ENCODE measurements at regions not wholly inside any gene's neighbourhood (a gene's known extent, or its start where the extent isn't known, plus 50 kb on each side); places are given as distances from the start of the nearest gene placed in this dataset.

- TF ChIP-seq, protein P1, sequence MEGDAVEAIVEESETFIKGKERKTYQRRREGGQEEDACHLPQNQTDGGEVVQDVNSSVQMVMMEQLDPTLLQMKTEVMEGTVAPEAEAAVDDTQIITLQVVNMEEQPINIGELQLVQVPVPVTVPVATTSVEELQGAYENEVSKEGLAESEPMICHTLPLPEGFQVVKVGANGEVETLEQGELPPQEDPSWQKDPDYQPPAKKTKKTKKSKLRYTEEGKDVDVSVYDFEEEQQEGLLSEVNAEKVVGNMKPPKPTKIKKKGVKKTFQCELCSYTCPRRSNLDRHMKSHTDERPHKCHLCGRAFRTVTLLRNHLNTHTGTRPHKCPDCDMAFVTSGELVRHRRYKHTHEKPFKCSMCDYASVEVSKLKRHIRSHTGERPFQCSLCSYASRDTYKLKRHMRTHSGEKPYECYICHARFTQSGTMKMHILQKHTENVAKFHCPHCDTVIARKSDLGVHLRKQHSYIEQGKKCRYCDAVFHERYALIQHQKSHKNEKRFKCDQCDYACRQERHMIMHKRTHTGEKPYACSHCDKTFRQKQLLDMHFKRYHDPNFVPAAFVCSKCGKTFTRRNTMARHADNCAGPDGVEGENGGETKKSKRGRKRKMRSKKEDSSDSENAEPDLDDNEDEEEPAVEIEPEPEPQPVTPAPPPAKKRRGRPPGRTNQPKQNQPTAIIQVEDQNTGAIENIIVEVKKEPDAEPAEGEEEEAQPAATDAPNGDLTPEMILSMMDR (conservative IDR thresholded peaks at IDR 0.05; ENCODE audit: low read depth in 2 of 2), result no peak
- TF ChIP-seq EZH2 (IDR thresholded peaks at IDR 0.05; ENCODE audit: low read depth, unreplicated experiment) (no peak), CREB1 (CRISPR knock-in tag; IDR thresholded peaks at IDR 0.05; ENCODE audit: low read depth) (no peak), EZH2phosphoT487 (IDR thresholded peaks at IDR 0.05; ENCODE audit: unreplicated experiment) (no peak), POLR2AphosphoS5 (IDR thresholded peaks at IDR 0.05; ENCODE audit: low read depth) (no peak), ZNF331 (CRISPR knock-in tag; IDR thresholded peaks at IDR 0.05; ENCODE audit: low read depth) (no peak), JUNB (IDR thresholded peaks at IDR 0.05; ENCODE audit: unreplicated experiment) (no peak), ZNF114 (CRISPR knock-in tag; IDR thresholded peaks at IDR 0.05) (no peak), NANOG (IDR thresholded peaks at IDR 0.05; ENCODE audit: borderline replicate concordance) (no peak)
- TF ChIP-seq, protein P2, sequence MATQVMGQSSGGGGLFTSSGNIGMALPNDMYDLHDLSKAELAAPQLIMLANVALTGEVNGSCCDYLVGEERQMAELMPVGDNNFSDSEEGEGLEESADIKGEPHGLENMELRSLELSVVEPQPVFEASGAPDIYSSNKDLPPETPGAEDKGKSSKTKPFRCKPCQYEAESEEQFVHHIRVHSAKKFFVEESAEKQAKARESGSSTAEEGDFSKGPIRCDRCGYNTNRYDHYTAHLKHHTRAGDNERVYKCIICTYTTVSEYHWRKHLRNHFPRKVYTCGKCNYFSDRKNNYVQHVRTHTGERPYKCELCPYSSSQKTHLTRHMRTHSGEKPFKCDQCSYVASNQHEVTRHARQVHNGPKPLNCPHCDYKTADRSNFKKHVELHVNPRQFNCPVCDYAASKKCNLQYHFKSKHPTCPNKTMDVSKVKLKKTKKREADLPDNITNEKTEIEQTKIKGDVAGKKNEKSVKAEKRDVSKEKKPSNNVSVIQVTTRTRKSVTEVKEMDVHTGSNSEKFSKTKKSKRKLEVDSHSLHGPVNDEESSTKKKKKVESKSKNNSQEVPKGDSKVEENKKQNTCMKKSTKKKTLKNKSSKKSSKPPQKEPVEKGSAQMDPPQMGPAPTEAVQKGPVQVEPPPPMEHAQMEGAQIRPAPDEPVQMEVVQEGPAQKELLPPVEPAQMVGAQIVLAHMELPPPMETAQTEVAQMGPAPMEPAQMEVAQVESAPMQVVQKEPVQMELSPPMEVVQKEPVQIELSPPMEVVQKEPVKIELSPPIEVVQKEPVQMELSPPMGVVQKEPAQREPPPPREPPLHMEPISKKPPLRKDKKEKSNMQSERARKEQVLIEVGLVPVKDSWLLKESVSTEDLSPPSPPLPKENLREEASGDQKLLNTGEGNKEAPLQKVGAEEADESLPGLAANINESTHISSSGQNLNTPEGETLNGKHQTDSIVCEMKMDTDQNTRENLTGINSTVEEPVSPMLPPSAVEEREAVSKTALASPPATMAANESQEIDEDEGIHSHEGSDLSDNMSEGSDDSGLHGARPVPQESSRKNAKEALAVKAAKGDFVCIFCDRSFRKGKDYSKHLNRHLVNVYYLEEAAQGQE (IDR thresholded peaks at IDR 0.05; ENCODE audit: unreplicated experiment), result no peak
- TF ChIP-seq, protein P3, sequence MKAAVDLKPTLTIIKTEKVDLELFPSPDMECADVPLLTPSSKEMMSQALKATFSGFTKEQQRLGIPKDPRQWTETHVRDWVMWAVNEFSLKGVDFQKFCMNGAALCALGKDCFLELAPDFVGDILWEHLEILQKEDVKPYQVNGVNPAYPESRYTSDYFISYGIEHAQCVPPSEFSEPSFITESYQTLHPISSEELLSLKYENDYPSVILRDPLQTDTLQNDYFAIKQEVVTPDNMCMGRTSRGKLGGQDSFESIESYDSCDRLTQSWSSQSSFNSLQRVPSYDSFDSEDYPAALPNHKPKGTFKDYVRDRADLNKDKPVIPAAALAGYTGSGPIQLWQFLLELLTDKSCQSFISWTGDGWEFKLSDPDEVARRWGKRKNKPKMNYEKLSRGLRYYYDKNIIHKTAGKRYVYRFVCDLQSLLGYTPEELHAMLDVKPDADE (IDR thresholded peaks at IDR 0.05), result no peak
These were observed 91.4 kb downstream of the CPXCR1 start for GRCh38 chrX:88838392-88838791.

Measured in GM23338 (cell line).